ENCODE measurements at regions not wholly inside any gene's neighbourhood (a gene's known extent, or its start where the extent isn't known, plus 50 kb on each side); places are given as distances from the start of the nearest gene placed in this dataset.
"Not testable (repeated sequence)": the region's sequence is repeated elsewhere in the genome, so short reads cannot be mapped to it uniquely, and the experiment has no call there.

GRCh38 chr2:109677835-109678580 is 63.8 kb downstream of the SOWAHC start:
- no peak overlapping the region for H3K27ac ChIP-seq
- TF ChIP-seq ZFX (IDR thresholded peaks at IDR 0.05; ENCODE audit: borderline replicate concordance): no peak
- TF ChIP-seq, protein P1, sequence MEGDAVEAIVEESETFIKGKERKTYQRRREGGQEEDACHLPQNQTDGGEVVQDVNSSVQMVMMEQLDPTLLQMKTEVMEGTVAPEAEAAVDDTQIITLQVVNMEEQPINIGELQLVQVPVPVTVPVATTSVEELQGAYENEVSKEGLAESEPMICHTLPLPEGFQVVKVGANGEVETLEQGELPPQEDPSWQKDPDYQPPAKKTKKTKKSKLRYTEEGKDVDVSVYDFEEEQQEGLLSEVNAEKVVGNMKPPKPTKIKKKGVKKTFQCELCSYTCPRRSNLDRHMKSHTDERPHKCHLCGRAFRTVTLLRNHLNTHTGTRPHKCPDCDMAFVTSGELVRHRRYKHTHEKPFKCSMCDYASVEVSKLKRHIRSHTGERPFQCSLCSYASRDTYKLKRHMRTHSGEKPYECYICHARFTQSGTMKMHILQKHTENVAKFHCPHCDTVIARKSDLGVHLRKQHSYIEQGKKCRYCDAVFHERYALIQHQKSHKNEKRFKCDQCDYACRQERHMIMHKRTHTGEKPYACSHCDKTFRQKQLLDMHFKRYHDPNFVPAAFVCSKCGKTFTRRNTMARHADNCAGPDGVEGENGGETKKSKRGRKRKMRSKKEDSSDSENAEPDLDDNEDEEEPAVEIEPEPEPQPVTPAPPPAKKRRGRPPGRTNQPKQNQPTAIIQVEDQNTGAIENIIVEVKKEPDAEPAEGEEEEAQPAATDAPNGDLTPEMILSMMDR (IDR thresholded peaks at IDR 0.05): no peak

GRCh38 chr2:109678724-109679201 is 64.6 kb downstream of the SOWAHC start:
- not testable (repeated sequence) for H3K27ac ChIP-seq

- no peak overlapping the region for H3K27ac ChIP-seq
- TF ChIP-seq ZFX (IDR thresholded peaks at IDR 0.05; ENCODE audit: borderline replicate concordance): no peak
- TF ChIP-seq, protein P1 (IDR thresholded peaks at IDR 0.05): no peak
These were observed 65.1 kb downstream of the SOWAHC start for GRCh38 chr2:109679225-109679624.

GRCh38 chr2:109679626-109680025 is 65.5 kb downstream of the SOWAHC start:
- H3K27ac ChIP-seq: no peak overlapping the region
- TF ChIP-seq, protein P1 (IDR thresholded peaks at IDR 0.05): no peak

- no peak overlapping the region for H3K27ac ChIP-seq
- TF ChIP-seq, protein P1 (IDR thresholded peaks at IDR 0.05): no peak
- TF ChIP-seq ZFX (IDR thresholded peaks at IDR 0.05; ENCODE audit: borderline replicate concordance): no peak
These were observed 66.5 kb downstream of the SOWAHC start for GRCh38 chr2:109680523-109681297.

GRCh38 chr2:109681633-109682380 is 67.6 kb downstream of the SOWAHC start:
- no peak overlapping the region for H3K27ac ChIP-seq
- TF ChIP-seq, protein P1 (IDR thresholded peaks at IDR 0.05): no peak
- TF ChIP-seq ZFX (IDR thresholded peaks at IDR 0.05; ENCODE audit: borderline replicate concordance): no peak

- TF ChIP-seq, protein P1 (IDR thresholded peaks at IDR 0.05): no peak
- TF ChIP-seq ZFX (IDR thresholded peaks at IDR 0.05; ENCODE audit: borderline replicate concordance): no peak
These were observed 69.3 kb downstream of the SOWAHC start for GRCh38 chr2:109683452-109683851.

More at GRCh38 chr2:109683452-109683851, 69.3 kb downstream of the SOWAHC start:
- H3K27ac ChIP-seq: no peak overlapping the region

Measured in 22Rv1 (cell line).